GM18858 (cell line): ENCODE measurements at regions not wholly inside any gene's neighbourhood (a gene's known extent, or its start where the extent isn't known, plus 50 kb on each side); places are given as distances from the start of the nearest gene placed in this dataset.
"Not testable (repeated sequence)": the region's sequence is repeated elsewhere in the genome, so short reads cannot be mapped to it uniquely, and the experiment has no call there.

Experiments used
- ATAC-seq: cut with Tn5 transposase; IDR thresholded peaks from one replicate; pipeline ENCODE4 v1.9.1; 2021; ENCODE audit not compliant: unreplicated experiment

- no peak for ATAC-seq
Observed at GRCh38 chr6:139698526-139699176, 324.2 kb upstream of the CITED2 start.

DNA sequence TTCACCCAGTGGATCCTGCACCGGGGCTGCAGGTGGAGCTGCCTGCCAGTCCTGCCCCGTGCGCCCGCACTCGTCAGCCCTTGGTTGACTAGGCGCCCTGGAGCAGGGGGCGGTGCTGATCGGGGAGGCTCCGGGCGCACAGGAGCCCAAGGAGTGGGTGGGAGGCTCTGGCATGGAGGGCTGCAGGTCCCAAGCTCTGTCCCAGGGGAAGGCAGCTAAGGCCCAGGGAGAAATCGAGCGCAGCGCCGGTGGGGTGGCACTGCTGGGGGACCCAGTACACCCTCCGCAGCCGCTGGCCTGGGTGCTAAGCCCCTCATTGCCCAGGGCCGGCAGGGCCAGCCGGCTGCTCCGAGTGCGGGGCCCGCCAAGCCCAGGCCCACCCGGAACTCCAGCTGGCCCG is 323.4 kb upstream of the CITED2 start:
- not testable (repeated sequence) for ATAC-seq

DNA sequence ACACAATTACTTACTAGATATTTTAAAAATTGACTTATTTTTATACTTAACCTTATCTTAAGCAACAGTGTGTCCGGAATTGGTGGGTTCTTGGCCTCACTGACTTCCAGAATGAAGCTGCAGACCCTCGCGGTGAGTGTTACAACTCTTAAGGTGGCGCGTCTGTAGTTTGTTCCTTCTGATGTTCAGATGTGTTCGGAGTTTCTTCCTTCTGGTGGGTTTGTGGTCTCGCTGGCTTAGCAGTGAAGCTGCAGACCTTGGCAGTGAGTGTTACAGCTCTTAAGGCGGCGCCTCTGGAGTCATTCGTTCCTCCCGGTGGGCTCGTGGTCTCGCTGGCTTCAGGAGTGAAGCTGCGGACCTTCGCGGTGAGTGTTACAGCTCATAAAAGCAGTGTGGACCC is 322.5 kb upstream of the CITED2 start:
- ATAC-seq, result not testable (repeated sequence)

DNA sequence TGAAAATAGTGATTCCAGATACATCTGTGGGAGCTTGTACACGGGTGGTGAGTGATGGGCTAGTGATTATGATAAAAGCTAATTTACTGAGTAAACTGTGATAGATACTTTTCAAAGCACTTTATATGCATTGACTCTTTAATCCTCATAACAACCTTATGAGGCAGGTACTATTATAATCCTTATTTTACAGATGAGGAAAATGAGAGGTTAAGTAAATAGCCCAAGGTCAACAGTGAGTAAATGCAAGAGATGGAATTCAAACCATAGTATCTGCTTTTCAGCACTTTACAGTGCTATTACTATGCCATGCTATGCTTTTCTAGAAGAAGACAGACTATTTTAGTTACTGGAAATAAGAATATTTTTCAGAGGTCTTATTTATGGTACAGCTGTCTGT is 320.9 kb upstream of the CITED2 start:
- ATAC-seq, result no peak

DNA sequence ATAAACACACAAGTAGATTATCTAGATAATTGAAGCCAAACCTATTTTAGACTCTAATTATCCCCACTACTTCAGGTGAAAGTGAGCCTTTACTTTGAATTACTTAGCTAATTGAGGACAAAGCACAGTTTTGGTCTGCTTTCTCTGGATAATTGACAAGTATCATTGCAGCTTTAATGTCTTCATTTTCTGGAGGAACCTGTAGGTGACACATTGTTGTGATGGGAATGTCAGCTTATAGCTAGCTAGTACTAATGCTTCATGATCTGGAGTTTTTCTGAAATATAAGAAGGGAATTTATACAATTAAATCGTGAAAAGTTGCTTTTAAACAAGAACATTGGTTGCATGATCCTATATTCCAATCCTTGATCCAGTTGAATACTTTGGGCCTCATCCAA is 319.3 kb upstream of the CITED2 start:
- no peak for ATAC-seq

- no peak for ATAC-seq
Observed at GRCh38 chr6:139690007-139690406, 315.6 kb upstream of the CITED2 start.

DNA sequence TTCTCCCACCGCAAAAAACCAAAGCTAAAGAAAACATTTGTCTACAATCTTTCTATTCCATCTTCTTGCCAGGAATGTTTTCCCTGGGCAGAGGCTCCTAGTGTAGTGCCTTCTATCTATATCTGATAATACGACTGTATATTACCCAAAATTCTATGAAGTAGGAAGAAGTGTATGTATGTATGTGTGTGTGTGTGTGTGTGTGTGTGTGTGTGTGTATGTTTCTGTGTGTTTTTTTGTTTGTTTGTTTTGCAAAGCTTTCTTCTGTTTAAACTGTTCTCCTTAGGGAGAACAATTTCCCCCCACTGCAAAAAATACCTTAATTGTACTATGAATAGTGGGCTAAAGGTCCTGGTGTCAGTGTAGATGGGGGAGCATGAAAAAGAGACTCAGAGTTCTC is 312.6 kb upstream of the CITED2 start:
- ATAC-seq, result no peak

GRCh38 chr6:139686308-139686707 is 311.9 kb upstream of the CITED2 start:
- ATAC-seq, result no peak

DNA sequence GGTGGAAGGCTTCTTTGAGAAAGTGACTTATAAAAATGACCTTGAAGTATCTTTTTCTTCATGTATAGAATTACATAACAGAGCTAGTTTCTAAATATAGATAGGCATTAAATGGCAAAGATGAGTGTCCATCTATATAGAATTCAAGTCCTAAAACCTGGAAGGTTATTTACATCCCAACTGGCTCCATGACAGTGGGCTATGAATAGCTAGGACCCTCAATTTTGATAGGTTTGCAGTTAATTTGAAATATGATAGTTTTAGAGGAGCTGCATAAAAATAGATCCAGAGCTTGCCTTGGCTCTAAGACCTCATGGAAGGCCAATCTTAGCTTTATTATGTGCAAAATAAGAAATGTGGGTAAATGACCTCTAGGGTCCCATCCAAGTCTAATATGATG is 310.6 kb upstream of the CITED2 start:
- ATAC-seq, result no peak

- no peak for ATAC-seq
Observed at GRCh38 chr6:139680819-139681218, 306.4 kb upstream of the CITED2 start.

DNA sequence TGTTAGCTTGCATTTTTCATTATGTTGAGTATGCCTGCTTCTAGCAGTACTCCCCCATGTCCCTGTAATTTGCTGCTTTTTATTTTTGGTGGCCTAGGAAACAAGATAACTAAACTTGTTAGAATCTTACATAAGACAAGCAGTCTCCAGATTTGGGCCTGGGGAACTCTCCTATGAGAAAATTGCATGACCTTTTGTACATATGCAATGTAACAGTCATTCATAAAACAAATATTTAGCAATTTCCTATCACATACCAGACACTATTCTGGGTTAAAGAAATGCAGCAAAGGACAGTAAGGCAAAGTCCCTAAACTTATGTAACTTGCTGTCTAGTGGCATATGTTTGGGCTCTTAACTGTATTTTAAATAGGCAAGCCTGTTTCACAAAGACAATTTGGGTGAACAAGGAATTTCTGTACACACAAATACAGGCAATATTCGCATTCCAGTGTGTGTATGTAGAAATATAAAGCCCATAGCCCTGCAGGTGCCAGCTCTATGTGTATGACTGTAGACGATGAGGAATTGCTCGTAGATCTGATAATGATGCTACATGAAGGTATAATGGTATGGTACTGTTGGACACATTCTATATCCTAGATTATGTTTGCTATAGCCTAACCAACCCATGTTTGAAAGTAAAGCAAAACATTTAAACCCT is 305.2 kb upstream of the CITED2 start:
- no peak for ATAC-seq

- no peak for ATAC-seq
Observed at GRCh38 chr6:139676718-139677117, 302.3 kb upstream of the CITED2 start.

DNA sequence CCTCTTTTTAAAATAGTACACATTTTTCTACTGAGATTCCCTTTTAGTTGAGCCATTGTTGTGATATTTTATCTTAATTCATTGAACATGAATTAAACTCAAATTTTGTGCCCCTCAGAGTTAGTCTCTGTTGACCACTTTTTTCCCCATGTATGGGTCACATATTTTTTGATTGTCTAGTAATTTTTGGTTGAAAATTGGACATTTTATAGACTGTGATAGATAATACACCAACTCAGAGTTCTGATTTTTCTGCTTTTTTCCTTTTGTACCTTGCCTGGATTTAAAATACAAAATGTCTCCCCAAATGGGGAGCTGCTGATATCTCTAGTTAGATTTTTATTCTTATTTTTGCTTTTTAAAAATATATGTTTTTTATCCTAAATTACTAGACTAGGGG is 291.8 kb upstream of the CITED2 start:
- ATAC-seq, result no peak

GRCh38 chr6:139663996-139664395 is 289.5 kb upstream of the CITED2 start:
- ATAC-seq, result no peak

GRCh38 chr6:139659711-139660110 is 285.3 kb upstream of the CITED2 start:
- no peak for ATAC-seq

DNA sequence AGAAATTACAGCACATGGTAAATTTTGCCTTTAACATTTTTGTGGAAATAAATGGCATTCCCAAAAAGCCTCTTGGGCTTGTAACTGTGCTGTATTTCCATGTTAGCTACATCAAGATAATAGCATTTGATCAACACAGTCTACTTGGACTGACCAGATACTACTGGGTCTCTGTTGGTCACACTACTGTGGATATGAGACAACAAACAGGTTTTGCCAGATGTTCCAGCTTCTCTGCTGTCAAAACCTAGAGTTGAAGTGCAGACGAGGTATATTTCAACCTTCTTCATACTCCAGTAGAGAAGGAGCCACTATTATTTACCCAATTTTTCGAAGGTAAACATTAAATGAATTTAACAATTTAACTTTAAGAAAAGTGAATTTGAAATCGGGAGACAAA is 284.7 kb upstream of the CITED2 start:
- ATAC-seq, result no peak

- no peak for ATAC-seq
Observed at GRCh38 chr6:139657119-139657518, 282.7 kb upstream of the CITED2 start.

DNA sequence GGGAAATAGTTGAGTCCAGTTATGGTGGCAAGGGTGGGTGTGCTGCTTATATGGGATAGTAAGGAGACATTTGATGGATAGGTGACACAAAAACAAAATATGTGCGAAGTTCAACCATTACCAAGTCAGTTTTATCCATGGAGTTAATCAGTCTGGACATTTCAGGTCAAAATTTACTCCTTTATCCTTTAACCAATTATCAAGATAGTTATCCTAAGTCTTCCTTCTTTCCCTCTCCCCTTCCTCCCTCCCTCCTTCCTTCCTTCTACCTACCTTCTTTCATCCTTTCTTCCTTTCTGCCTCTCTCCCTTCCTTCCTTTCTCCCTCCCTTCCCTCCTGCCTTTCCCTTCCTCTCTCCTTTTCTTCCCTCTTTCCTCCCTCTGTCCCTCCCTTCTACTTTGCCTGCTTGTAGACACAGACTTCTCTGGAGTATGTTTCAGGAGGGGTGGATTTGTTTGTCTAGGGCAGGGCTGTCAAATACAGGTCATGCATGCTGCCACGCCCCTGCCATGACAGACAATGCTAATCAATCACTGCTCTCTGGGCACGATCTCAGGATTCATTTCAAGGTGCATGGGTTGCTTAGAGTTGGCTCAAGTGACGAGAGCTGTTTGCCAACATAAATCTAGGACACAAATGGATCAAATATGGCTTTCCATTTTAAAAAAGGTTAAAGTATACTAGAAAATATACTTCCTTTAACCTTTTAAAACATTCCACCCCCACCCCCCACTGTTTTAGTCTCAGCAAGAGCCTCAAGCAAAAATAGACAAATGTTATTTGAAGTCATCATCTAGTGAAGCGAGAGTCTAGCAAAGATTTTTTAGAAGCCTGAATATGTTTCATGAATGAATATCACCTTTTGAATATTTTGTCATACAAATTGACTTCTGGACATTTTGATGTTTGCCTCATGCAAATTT is 281.6 kb upstream of the CITED2 start:
- ATAC-seq, result no peak

DNA sequence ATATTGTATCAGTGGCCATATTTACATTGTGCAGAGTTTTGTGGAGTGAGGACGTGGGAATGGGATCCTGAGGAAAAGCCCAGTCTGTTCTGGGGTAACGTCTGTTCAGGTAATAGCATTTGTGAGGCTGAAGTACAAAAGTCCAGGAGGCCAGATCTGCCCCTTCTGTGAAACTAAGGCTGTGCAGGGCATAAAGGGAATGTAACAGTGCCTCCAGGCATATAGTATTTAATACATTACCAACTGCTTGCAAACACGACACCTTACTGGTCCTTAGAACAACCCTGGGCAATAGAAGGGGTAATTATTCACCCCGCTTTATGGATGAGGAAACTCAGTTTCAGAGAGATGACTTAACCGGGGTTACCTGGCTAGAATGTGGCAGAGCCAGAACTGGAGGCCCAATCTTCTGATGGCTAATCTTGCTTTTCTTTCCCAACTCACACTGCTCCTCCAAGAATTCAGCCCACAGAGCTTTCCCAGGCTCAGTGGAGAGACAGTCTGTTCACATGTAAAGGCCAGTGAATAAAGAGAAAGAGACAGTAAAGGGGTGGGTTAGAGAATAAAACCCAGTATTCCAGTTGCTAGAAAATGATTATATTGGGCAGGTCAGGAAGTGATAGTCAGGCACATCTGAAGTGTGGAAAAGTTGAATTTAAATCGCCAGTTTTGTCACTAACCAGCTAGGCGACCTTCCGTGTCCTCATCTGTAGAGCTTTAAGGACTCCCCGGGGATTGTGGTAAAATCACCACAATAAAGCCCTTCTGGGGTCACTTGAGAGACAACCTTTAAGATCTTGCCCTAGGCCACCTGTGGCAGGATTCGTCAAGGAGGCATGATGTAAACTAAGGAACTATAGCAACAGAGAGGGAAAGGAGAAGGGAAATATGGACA is 280.7 kb upstream of the CITED2 start:
- no peak for ATAC-seq

DNA sequence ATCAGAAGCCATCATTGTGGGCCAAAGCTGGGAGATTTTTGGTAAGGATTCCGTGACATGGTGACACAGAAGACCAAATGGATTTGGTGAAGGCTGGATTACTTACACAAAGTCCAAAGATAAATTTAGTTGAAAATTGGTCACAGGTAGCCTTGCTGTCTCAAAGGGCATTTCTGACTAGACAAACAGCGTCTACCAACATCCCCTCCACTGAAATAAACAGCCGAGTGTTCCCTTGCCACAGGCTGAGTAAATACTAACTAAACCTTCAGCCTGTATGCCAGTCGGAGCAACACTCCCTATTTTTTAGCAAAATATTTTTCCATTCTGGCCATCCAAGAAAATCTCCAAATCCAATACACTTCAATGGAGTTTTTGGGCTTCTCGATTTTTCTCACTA is 279.9 kb upstream of the CITED2 start:
- no peak for ATAC-seq

- no peak for ATAC-seq
Observed at GRCh38 chr6:139653111-139653510, 278.7 kb upstream of the CITED2 start.
